Smooth muscle cell (in vitro differentiated cells): ENCODE measurements at regions not wholly inside any gene's neighbourhood (a gene's known extent, or its start where the extent isn't known, plus 50 kb on each side); places are given as distances from the start of the nearest gene placed in this dataset.

Experiments
- DNase-seq: peaks from one replicate; lab custom pipeline; 2025; ENCODE audit not compliant: unreplicated experiment; lab: John Stamatoyannopoulos, UW
- H2AFZ ChIP-seq: fragments of 200-600 bp; sonication (generic); 2 replicates; pipeline ENCODE4 v1.6.0; 2016; ENCODE audit warnings: antibody characterized with exemption, low read depth, mild to moderate bottlenecking
- H3F3A ChIP-seq: fragments of 200-600 bp; sonication (generic); 2 replicates; pipeline ENCODE4 v1.6.0; 2017; ENCODE audit warnings: antibody characterized with exemption, low read depth
- H3K27ac ChIP-seq: fragments of 200-600 bp; sonication (generic); 2 replicates; pipeline ENCODE4 v1.5.1; 2016; ENCODE audit warnings: low read depth, mild to moderate bottlenecking
- H3K27me3 ChIP-seq: fragments of 200-600 bp; sonication (generic); 2 replicates; pipeline ENCODE4 v1.6.1; 2016; ENCODE audit warnings: low read depth, mild to moderate bottlenecking
- H3K36me3 ChIP-seq: fragments of 200-600 bp; sonication (generic); 2 replicates; pipeline ENCODE4 v1.5.1; 2016; ENCODE audit warnings: low read depth
- H3K4me1 ChIP-seq: fragments of 200-600 bp; sonication (generic); 2 replicates; pipeline ENCODE4 v1.5.1; 2016; ENCODE audit warnings: low read depth
- H3K4me2 ChIP-seq: fragments of 200-600 bp; sonication (generic); 2 replicates; pipeline ENCODE4 v1.6.0; 2016; ENCODE audit warnings: mild to moderate bottlenecking
- H3K4me3 ChIP-seq: fragments of 200-600 bp; sonication (generic); 2 replicates; pipeline ENCODE4 v1.5.1; 2016; ENCODE audit warnings: mild to moderate bottlenecking
- H3K79me2 ChIP-seq: fragments of 200-600 bp; sonication (generic); 2 replicates; pipeline ENCODE4 v1.6.0; 2016; ENCODE audit warnings: low read depth, mild to moderate bottlenecking
- H3K9ac ChIP-seq: fragments of 200-600 bp; sonication (generic); 2 replicates; pipeline ENCODE4 v1.6.0; 2016; ENCODE audit warnings: low read depth
- H3K9me3 ChIP-seq: fragments of 200-600 bp; sonication (generic); replicated peaks from 2 replicates; pipeline ENCODE4 v1.5.1; 2016; ENCODE audit warnings: low read depth
- H4K20me1 ChIP-seq: fragments of 200-600 bp; sonication (generic); 2 replicates; pipeline ENCODE4 v1.6.0; 2016; ENCODE audit warnings: low read depth
- WGBS: methylation state at CpG from one replicate; pipeline ENCODE4 v1.1.7; 2016; ENCODE audit warnings: low lambda C conversion rate; 5-methylcytosine and 5-hydroxymethylcytosine counted together
- TF ChIP-seq, protein P1 (sequence below): fragments of 200-600 bp; sonication (generic); IDR thresholded peaks from 2 replicates; pipeline ENCODE4 v1.5.1; 2017; ENCODE audit warnings: borderline replicate concordance, mild to moderate bottlenecking, antibody characterized with exemption; ENCODE audit not compliant: insufficient read depth, poor library complexity, severe bottlenecking

- no peaks in the 10 kb centered on the region for H3K27me3 ChIP-seq
- no peak for DNase-seq
- TF ChIP-seq, protein P1, sequence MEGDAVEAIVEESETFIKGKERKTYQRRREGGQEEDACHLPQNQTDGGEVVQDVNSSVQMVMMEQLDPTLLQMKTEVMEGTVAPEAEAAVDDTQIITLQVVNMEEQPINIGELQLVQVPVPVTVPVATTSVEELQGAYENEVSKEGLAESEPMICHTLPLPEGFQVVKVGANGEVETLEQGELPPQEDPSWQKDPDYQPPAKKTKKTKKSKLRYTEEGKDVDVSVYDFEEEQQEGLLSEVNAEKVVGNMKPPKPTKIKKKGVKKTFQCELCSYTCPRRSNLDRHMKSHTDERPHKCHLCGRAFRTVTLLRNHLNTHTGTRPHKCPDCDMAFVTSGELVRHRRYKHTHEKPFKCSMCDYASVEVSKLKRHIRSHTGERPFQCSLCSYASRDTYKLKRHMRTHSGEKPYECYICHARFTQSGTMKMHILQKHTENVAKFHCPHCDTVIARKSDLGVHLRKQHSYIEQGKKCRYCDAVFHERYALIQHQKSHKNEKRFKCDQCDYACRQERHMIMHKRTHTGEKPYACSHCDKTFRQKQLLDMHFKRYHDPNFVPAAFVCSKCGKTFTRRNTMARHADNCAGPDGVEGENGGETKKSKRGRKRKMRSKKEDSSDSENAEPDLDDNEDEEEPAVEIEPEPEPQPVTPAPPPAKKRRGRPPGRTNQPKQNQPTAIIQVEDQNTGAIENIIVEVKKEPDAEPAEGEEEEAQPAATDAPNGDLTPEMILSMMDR: no peak
- 96% methylated on average over 2 of the region's 2 CpGs for WGBS
- H3K9ac ChIP-seq: no peak overlapping the region
- H3K4me3 ChIP-seq: no peak overlapping the region
- no peak overlapping the region for H3K4me2 ChIP-seq
- no peaks in the 10 kb centered on the region for H3K36me3 ChIP-seq
- H3K9me3 ChIP-seq: no peaks in the 10 kb centered on the region
- H3K27ac ChIP-seq: no peak overlapping the region
- no peaks in the 10 kb centered on the region for H3K79me2 ChIP-seq
- H2AFZ ChIP-seq: no peak overlapping the region
- no peaks in the 10 kb centered on the region for H4K20me1 ChIP-seq
- no peaks in the 10 kb centered on the region for H3K4me1 ChIP-seq
- no peaks in the 10 kb centered on the region for H3F3A ChIP-seq
Measured at GRCh38 chr3:154943981-154944380, 136.1 kb upstream of the MME start.

DNA sequence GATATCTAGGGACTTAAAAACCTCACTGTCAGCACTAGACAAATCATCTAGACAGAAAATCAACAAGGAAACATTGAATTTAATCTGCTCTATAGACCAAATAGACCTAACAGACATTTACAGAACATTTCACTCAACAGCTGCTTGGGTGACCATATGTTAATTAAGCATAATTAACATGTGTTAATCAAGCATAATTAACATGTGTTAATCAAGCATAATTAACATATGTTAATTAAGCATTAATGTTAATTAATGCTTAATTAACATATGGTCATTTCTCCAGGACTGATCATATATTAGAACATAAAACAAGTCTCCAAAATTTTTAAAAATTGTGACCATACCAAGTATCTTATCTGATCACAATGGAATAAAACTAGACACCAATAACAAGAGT lies 137.3 kb upstream of the MME start:
- Histone ChIP-seq H3K9ac (no peak overlapping the region), H2AFZ (no peak overlapping the region), H3K27me3 (no peaks in the 10 kb centered on the region), H3K36me3 (no peaks in the 10 kb centered on the region), H3K4me1 (no peaks in the 10 kb centered on the region), H3K27ac (no peak overlapping the region), H3K79me2 (no peaks in the 10 kb centered on the region), H3F3A (no peaks in the 10 kb centered on the region), H3K4me3 (no peak overlapping the region), H3K9me3 (no peaks in the 10 kb centered on the region), H4K20me1 (no peaks in the 10 kb centered on the region), H3K4me2 (no peak overlapping the region)
- TF ChIP-seq, protein P1: no peak
- no peak for DNase-seq

GRCh38 chr3:154936196-154936595 lies 143.9 kb upstream of the MME start:
- H3K27me3 ChIP-seq: no peaks in the 10 kb centered on the region
- H3K4me2 ChIP-seq: no peak overlapping the region
- H3K9me3 ChIP-seq: no peaks in the 10 kb centered on the region
- no peak overlapping the region for H3K4me3 ChIP-seq
- no peaks in the 10 kb centered on the region for H3K79me2 ChIP-seq
- no peak overlapping the region for H2AFZ ChIP-seq
- H3K4me1 ChIP-seq: no peaks in the 10 kb centered on the region
- TF ChIP-seq, protein P1: no peak
- no peaks in the 10 kb centered on the region for H4K20me1 ChIP-seq
- H3K9ac ChIP-seq: no peak overlapping the region
- over 99% methylated on average over 4 of the region's 4 CpGs for WGBS
- H3F3A ChIP-seq: no peaks in the 10 kb centered on the region
- DNase-seq: no peak
- no peak overlapping the region for H3K27ac ChIP-seq
- no peaks in the 10 kb centered on the region for H3K36me3 ChIP-seq

DNA sequence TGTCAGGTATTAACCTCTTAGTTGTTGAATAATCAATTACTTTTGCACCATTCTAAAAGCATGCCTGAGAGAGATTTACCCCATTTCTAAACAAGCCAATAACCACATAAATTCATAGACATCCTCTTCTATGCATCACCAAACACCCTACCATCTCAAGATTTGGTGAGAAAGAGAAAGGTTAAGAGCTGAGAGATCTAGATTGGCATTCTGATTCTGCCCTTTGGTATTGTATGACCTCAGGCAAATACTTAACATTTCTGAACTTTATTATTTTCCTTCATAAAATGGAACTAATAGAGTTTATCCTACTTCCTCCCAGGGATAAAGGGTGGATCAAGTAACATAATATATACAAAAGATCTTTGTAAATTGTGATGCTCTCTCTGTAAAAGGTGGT lies 146.5 kb upstream of the MME start:
- H4K20me1 ChIP-seq: no peaks in the 10 kb centered on the region
- no peaks in the 10 kb centered on the region for H3K79me2 ChIP-seq
- TF ChIP-seq, protein P1: no peak
- H3K36me3 ChIP-seq: no peaks in the 10 kb centered on the region
- no peak overlapping the region for H3K4me2 ChIP-seq
- H3K9ac ChIP-seq: no peak overlapping the region
- H3K27me3 ChIP-seq: no peaks in the 10 kb centered on the region
- no peaks in the 10 kb centered on the region for H3K9me3 ChIP-seq
- DNase-seq: no peak
- H3K27ac ChIP-seq: no peak overlapping the region
- H3K4me1 ChIP-seq: no peaks in the 10 kb centered on the region
- no peak overlapping the region for H3K4me3 ChIP-seq
- no peak overlapping the region for H2AFZ ChIP-seq
- H3F3A ChIP-seq: no peaks in the 10 kb centered on the region
